HEK293 (cell line): ENCODE measurements at regions not wholly inside any gene's neighbourhood (a gene's known extent, or its start where the extent isn't known, plus 50 kb on each side); places are given as distances from the start of the nearest gene placed in this dataset.

Source experiments
- ELK4 ChIP-seq: IDR thresholded peaks from 2 replicates; pipeline ENCODE4 v1.6.1; 2011; ENCODE audit warnings: mild to moderate bottlenecking, low read depth, low read length, borderline replicate concordance
- KLF10 ChIP-seq: fragments of 450-650 bp; IDR thresholded peaks from 2 replicates; pipeline ENCODE4 v1.5.1; 2018; ENCODE audit warnings: missing biosample characterization, mild to moderate bottlenecking, missing genetic modification characterization
- OSR2 ChIP-seq: fragments of 450-650 bp; formaldehyde crosslinking; IDR thresholded peaks from 2 replicates; pipeline ENCODE4 v1.5.1; 2016; ENCODE audit warnings: missing biosample characterization, missing genetic modification characterization
- RBAK ChIP-seq: fragments of 450-650 bp; formaldehyde crosslinking; IDR thresholded peaks from 2 replicates; pipeline ENCODE4 v1.5.1; 2016; ENCODE audit warnings: missing biosample characterization, missing genetic modification characterization
- ZNF274 ChIP-seq, 2 experiments: fragments of 200-500 bp in 1 of 2; fragments of 450-650 bp in 1 of 2; sonication (Bioruptor generic) in 1 of 2; formaldehyde crosslinking in 1 of 2; IDR thresholded peaks; 2 replicates each; pipeline versions ENCODE4 v1.5.1 to v1.6.1; 2014 to 2016; ENCODE audit warnings: borderline replicate concordance in 1 of 2, inconsistent platforms in 1 of 2, low read length in 1 of 2, missing biosample characterization in 1 of 2, missing genetic modification characterization in 1 of 2
- ZNF510 ChIP-seq: fragments of 450-650 bp; formaldehyde crosslinking; IDR thresholded peaks from 2 replicates; pipeline ENCODE4 v1.5.1; 2018; ENCODE audit warnings: mild to moderate bottlenecking, missing genetic modification characterization, missing biosample characterization; ENCODE audit not compliant: insufficient replicate concordance
- ZNF792 ChIP-seq: fragments of 450-650 bp; formaldehyde crosslinking; IDR thresholded peaks from 2 replicates; pipeline ENCODE4 v1.5.1; 2016; ENCODE audit warnings: missing biosample characterization, missing genetic modification characterization
- TF ChIP-seq, protein P1 (sequence below): fragments of 450-650 bp; formaldehyde crosslinking; IDR thresholded peaks from 2 replicates; pipeline ENCODE4 v1.5.1; 2016; ENCODE audit warnings: missing biosample characterization, missing genetic modification characterization
- TF ChIP-seq, protein P2 (sequence below): fragments of 450-650 bp; formaldehyde crosslinking; IDR thresholded peaks from 2 replicates; pipeline ENCODE4 v1.5.1; 2016; ENCODE audit warnings: missing biosample characterization, missing genetic modification characterization
- TF ChIP-seq, protein P3 (sequence below): sonication (generic); formaldehyde crosslinking; IDR thresholded peaks from 2 replicates; pipeline ENCODE4 v1.8.1; 2022; ENCODE audit warnings: mild to moderate bottlenecking, moderate library complexity, missing genetic modification reagents

DNA sequence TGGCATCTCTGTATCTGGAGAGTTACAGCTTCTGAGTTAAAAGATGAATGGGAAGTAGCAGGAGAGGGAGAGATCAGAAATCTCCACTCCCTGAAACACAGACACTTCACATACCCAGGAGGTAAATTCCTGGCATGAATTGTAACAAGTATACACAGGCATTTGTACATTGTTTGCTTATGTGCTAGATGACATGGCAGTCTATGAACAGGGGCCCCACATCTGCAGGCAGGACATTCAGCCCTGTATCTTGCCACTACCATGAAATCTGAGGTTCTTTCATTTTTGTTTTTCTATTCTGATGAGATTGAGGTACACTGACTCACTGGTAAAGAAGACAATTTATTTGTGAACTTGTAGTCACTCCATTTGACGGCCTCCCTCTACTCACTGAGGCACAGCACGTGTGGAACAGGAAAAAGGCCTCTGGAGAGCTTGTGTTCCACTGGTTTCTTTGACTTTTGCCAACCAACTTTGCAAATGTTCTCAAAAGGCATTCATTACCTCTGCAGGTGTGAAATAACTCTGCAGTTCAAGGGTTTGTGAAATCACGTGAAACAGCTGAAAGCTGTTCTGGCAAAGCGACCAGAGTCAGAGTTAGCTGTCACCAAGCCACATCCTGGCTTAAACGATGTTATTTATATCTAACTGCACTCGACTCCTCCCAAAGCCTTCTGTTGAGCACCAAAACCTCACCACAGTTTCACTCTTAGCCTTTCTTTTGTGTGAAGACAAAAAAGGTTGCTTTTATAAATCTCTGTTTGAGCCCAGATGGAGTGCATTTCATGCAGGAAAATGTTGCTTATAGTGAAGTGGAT lies 401.3 kb upstream of the CFAP20DC start:
- TF ChIP-seq, protein P1, sequence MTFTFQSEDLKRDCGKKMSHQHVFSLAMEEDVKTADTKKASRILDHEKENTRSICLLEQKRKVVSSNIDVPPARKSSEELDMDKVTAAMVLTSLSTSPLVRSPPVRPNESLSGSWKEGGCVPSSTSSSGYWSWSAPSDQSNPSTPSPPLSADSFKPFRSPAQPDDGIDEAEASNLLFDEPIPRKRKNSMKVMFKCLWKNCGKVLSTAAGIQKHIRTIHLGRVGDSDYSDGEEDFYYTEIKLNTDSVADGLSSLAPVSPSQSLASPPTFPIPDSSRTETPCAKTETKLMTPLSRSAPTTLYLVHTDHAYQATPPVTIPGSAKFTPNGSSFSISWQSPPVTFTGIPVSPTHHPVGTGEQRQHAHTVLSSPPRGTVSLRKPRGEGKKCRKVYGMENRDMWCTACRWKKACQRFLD (tag by site-specific recombination): no peak
- TF ChIP-seq, protein P2, sequence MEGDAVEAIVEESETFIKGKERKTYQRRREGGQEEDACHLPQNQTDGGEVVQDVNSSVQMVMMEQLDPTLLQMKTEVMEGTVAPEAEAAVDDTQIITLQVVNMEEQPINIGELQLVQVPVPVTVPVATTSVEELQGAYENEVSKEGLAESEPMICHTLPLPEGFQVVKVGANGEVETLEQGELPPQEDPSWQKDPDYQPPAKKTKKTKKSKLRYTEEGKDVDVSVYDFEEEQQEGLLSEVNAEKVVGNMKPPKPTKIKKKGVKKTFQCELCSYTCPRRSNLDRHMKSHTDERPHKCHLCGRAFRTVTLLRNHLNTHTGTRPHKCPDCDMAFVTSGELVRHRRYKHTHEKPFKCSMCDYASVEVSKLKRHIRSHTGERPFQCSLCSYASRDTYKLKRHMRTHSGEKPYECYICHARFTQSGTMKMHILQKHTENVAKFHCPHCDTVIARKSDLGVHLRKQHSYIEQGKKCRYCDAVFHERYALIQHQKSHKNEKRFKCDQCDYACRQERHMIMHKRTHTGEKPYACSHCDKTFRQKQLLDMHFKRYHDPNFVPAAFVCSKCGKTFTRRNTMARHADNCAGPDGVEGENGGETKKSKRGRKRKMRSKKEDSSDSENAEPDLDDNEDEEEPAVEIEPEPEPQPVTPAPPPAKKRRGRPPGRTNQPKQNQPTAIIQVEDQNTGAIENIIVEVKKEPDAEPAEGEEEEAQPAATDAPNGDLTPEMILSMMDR (tag by site-specific recombination): no peak
- TF ChIP-seq ZNF510 (tag by site-specific recombination) (no peak), ZNF274 (IDR thresholded peaks at IDR 0.05; ENCODE audit: low read length) (no peak), ZNF274 (tag by site-specific recombination; IDR thresholded peaks at IDR 0.05; ENCODE audit: borderline replicate concordance) (no peak), ELK4 (no peak), RBAK (tag by site-specific recombination) (no peak), OSR2 (no peak), ZNF792 (no peak), KLF10 (tag by site-specific recombination) (no peak)
- TF ChIP-seq, protein P3, sequence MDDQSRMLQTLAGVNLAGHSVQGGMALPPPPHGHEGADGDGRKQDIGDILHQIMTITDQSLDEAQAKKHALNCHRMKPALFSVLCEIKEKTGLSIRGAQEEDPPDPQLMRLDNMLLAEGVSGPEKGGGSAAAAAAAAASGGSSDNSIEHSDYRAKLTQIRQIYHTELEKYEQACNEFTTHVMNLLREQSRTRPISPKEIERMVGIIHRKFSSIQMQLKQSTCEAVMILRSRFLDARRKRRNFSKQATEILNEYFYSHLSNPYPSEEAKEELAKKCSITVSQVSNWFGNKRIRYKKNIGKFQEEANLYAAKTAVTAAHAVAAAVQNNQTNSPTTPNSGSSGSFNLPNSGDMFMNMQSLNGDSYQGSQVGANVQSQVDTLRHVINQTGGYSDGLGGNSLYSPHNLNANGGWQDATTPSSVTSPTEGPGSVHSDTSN (CRISPR knock-in tag): no peak
